GM12891 (cell line): ENCODE measurements at regions not wholly inside any gene's neighbourhood (a gene's known extent, or its start where the extent isn't known, plus 50 kb on each side); places are given as distances from the start of the nearest gene placed in this dataset.

ENCODE experiments used
- DNase-seq: peaks from one replicate; pipeline ENCODE4 v3.0.0; 2011; ENCODE audit warnings: low spot score; ENCODE audit not compliant: insufficient read length
- FAIRE-seq: peaks from 2 replicates; lab custom pipeline; 2011; peaks lifted over from hg19 to GRCh38; lab: Jason Lieb, UNC
- PAX5 ChIP-seq: IDR thresholded peaks from 2 replicates; pipeline ENCODE4 v1.6.1; 2011; ENCODE audit warnings: low read length, moderate library complexity, mild to moderate bottlenecking; ENCODE audit not compliant: insufficient read depth, severe bottlenecking
- POLR2A ChIP-seq: IDR thresholded peaks from 2 replicates; pipeline ENCODE4 v1.6.1; 2011; ENCODE audit warnings: low read depth, low read length, control low read depth
- POLR2AphosphoS5 ChIP-seq: IDR thresholded peaks from 2 replicates; pipeline ENCODE4 v1.6.1; 2011; ENCODE audit warnings: low read depth, low read length, control low read depth
- POU2F2 ChIP-seq: IDR thresholded peaks from 2 replicates; pipeline ENCODE4 v1.6.1; 2011; ENCODE audit warnings: low read depth, mild to moderate bottlenecking, control low read depth, low read length, moderate library complexity
- SPI1 ChIP-seq: IDR thresholded peaks from 2 replicates; pipeline ENCODE4 v1.6.1; 2011; ENCODE audit warnings: low read depth, low read length, control low read depth
- TAF1 ChIP-seq: IDR thresholded peaks from 2 replicates; pipeline ENCODE4 v1.6.1; 2011; ENCODE audit warnings: low read depth, low read length, control low read depth

DNA sequence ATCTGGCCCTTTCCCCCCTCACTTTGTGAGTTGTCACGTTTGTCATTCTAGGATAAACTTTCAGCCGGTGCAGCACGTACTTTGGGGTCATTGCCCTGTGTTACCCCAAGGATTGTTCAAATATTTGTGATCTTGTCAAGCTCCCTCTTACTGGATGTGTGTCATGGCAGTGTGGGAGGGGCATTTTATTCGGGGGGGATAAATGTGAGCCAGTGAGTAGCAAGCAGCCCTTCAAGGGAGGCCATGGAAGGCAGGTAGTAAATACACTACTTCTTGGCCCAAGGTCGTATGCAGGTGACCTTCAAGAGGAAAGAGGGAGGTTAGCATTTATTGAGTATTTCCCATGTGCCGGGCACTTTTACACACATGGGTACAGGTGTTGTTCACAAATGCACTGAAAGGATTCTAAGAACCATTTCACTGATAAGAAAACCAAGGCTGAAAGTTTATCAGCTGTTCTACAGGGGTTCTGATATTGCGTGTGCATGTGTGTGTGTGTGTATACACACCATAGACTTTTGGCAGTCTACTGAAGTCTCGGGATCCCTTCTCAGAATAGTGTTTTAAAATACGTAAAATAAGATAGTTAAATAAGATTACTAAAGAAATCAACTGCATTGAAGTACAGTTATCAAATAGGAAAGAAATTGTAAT lies 410.3 kb upstream of the TBX3 start:
- no peak for DNase-seq

DNA sequence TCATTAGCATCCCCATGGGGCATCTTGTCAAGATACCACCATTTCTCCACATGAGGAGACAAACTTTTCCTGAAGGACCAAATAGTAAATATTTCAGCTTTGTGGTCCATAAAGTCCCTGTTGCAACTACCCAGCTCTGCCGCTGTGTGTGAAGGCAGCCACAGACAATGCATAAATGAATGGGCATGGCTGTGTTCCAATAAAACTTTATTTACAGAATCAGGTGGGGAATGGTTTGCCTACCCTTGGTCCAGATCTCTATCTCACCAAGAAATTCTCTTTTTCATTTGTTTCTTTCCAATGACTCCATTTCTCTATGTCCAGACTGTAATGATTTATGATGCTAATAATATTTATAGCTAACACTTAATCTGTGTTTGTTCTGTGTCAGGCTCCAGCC lies 409.3 kb upstream of the TBX3 start:
- FAIRE-seq (no peak), DNase-seq (no peak)
- TF ChIP-seq POLR2AphosphoS5 (no peak), TAF1 (no peak), PAX5 (no peak), SPI1 (no peak), POU2F2 (no peak), POLR2A (no peak)

More for the DNA sequence above, 410.3 kb upstream of the TBX3 start:
- TF ChIP-seq SPI1, result no peak
- TF ChIP-seq POLR2A, result no peak
- TF ChIP-seq PAX5, result no peak
- no peak for TF ChIP-seq TAF1
- no peak for TF ChIP-seq POLR2AphosphoS5
- no peak for TF ChIP-seq POU2F2
- FAIRE-seq, result no peak

DNA sequence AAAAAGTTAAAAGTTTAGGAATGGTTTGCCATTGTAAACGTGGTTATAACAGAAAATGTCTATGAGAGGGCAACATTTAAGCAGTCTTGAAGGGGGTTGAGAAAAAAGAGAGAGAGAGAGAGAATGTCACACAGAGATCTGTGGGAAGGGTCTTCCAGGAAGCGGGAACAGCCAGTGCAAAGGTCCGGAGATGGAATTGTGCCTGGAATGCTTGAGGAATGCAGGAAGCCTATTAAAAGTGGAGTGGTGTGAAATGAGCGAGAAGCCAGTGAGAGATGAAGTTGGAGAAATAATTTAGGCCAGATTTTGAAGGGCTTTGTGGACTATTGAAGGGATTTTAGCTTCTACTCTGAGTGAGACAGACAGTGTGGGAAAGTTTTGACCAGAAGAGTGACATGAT lies 406.8 kb upstream of the TBX3 start:
- TF ChIP-seq POLR2A (no peak), SPI1 (no peak), TAF1 (no peak), PAX5 (no peak), POU2F2 (no peak), POLR2AphosphoS5 (no peak)
- DNase-seq (no peak), FAIRE-seq (no peak)

DNA sequence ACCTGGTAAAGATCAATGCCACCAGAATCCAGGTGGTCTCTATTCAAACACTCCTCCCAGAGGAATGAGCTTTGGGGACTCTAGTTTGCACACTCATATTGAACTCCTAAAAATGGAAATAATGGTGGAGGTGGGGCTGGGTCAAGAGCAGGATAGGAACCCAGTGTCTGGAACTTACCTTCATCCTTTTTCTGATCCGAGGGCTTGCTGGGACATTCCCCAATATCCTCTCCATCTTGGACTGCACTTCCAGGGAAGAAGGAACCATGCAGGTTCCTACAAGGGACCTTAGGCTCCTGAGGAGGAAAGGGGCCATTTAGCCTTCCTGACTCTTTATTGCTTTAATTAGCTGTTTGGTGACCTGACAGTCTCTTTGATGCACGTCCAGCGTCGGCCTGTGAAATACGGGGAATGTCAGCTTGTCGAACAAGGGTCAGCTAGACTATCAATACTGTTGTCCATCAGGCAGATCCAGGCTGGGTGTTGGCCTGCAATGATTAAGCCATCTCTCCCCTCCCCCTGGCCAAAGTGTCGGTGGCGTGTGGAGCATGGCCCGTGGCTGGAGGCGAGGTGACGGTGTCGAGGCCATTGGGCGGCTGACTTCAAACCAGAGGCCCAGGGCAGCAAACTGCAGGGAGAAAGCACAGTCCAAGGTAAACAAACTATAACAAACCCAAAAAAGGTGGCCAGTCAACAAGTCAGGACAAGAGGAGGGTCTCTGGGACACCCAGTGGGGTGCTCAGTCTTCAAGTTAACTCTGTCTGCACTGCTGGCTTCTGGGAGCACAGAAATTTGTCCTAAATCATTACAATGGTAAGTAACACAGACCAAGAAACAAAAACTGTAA lies 405.2 kb upstream of the TBX3 start:
- FAIRE-seq (no peak), DNase-seq (no peak)
- TF ChIP-seq SPI1, result no peak
- TF ChIP-seq PAX5, result no peak
- TF ChIP-seq POLR2AphosphoS5, result no peak
- no peak for TF ChIP-seq TAF1
- TF ChIP-seq POLR2A, result no peak
- TF ChIP-seq POU2F2, result no peak

DNA sequence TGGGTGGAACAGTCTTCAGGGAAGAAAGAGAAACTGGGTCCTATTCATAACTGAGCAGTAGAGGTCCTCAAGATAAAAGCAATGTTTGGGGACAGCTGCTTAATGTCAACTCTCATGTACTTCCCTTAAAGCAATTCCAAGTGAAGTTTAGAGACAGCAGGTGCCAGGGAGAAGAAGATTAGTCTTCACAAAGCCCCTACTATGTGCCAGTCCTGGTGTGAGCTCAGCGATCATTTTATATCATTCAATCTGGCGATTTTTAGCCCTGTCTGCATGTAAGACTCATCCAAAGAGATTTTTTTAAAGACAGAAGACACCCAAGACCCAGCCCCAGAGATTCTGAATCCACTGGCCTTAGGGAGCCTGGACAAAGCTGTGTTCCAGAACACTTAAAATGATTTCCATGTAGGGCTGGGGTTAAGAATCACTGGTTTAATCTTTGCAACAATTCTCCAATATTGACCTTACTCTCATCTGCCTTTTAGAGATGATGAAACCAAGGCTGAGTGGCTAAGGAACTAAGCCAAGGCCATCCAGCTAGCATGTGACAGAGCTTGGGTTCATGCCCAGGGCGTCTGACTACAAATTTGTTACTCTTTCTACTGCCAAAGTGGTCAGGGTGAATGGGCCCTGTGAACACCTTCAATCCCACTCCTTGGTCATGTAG lies 404.5 kb upstream of the TBX3 start:
- FAIRE-seq (no peak), DNase-seq (no peak)
- TF ChIP-seq TAF1 (no peak), POU2F2 (no peak), PAX5 (no peak), POLR2A (no peak), SPI1 (no peak), POLR2AphosphoS5 (no peak)

DNA sequence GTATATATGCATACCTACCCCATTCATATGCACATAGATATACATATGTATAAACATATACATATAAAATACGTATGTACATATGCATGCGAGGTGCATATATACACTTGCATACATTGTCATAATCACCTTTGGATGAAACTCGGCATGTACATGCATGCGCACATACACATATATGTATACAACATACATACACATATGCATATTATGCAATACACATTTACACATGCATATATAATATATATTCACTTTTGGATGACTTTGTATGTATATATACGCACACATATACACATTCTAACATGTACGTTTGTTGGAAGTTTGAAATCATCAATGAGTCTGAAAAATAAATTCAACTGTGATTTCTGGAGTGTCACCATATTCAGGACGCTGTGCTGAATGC lies 401.6 kb upstream of the TBX3 start:
- DNase-seq (no peak), FAIRE-seq (no peak)
- TF ChIP-seq POLR2AphosphoS5, result no peak
- TF ChIP-seq POLR2A, result no peak
- no peak for TF ChIP-seq PAX5
- no peak for TF ChIP-seq POU2F2
- no peak for TF ChIP-seq TAF1
- TF ChIP-seq SPI1, result no peak

DNA sequence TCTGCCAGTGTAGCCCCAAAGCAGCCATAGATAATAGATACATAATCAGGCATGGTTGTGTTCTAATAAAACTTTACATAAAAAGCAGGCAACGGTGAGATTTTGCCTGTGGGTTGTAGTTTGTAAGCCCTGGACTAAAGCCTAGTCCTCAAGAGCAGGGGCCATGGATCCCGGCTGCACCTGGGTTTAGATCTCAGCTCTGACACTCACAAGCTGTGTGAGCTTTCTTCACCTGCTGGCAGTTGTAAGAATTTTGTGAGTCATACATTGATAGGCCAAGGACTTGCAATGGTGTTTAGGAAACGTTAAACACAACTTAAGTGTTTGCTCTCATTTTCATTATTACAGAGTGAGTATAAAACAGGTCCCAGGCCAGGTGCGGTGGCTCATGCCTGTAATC lies 395.8 kb upstream of the TBX3 start:
- no peak for DNase-seq
- no peak for FAIRE-seq
- no peak for TF ChIP-seq PAX5
- no peak for TF ChIP-seq SPI1
- no peak for TF ChIP-seq POLR2A
- TF ChIP-seq POLR2AphosphoS5, result no peak
- no peak for TF ChIP-seq TAF1
- no peak for TF ChIP-seq POU2F2

DNA sequence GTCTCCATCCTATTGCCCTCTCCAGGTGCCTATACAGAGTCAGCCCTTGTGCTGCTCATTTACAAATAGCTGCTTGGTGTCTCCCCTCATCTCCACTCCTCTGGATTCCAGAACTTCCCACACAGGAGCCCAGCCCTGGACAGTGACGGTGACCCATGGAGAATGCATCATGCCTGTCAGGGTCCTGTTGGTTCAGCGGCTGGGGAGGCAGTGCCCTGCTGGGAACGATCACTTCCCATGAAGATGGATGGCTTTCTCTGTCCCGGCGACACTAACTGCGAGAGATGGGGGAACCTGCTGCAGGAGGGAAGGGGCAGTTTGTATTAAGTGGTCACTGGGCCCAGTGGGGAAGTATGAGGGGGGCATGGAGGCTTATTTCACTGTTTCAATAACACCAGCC lies 395.0 kb upstream of the TBX3 start:
- DNase-seq, result no peak
- no peak for FAIRE-seq
- TF ChIP-seq SPI1 (no peak), POU2F2 (no peak), POLR2AphosphoS5 (no peak), TAF1 (no peak), PAX5 (no peak)

DNA sequence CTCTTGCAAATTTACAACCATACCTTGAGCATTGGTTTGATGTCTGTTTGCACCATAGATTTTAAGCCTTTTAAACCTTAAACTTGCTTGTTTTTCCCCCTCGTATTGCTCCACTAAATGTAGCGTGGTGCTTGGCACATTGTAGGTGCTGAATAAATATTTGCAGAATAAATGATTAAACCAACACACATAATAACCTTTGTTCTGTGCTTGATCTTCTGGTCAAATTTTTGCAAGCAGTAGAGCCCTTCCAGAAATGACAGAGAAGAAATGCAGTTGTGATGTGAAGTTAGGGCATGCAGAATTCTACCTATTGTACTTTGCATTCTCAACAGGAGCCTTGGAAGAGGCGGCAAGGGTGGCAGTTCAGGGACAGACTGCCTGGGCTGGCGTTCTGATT lies 394.4 kb upstream of the TBX3 start:
- TF ChIP-seq POU2F2, result no peak
- TF ChIP-seq POLR2A, result no peak
- TF ChIP-seq SPI1, result no peak
- TF ChIP-seq PAX5, result no peak
- no peak for TF ChIP-seq POLR2AphosphoS5
- no peak for TF ChIP-seq TAF1
- DNase-seq, result no peak
- no peak for FAIRE-seq

DNA sequence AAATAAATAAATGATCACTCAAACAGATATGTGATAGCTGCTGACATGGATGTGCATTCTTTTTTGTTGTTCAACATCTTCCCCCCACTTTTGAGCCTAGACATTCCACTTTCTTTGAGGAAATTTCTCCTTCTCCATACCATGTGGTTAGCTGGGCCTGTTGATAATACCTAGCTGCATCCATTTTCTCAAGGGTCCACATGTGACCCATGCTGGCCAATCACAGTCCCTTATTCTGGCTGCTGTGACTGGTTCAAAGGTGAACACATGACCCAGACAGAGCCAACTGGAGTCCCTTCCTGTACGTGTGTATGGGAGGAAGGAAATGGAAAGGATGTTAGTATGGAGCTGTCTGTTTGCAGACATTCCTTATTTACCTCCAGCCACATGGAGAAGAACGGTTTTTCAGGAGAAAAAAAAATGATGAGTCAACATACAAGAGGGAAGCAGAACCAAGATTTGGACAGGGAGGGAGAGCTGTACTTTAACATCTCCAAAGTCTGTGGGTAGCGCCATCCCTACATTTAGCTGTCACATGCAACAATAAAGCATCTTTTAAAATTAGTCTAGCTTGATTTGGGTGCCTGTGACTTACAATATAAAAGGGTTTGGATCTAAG lies 391.7 kb upstream of the TBX3 start:
- TF ChIP-seq POLR2A (no peak), POU2F2 (no peak), POLR2AphosphoS5 (no peak), PAX5 (no peak), TAF1 (no peak), SPI1 (no peak)
- FAIRE-seq, result no peak
- no peak for DNase-seq
